GM12873 (cell line): ENCODE measurements at regions not wholly inside any gene's neighbourhood (a gene's known extent, or its start where the extent isn't known, plus 50 kb on each side); places are given as distances from the start of the nearest gene placed in this dataset.

Experiments used
- CTCF ChIP-seq: IDR thresholded peaks from 2 replicates; pipeline ENCODE4 v1.5.1; 2012; ENCODE audit warnings: low read depth, mild to moderate bottlenecking, moderate library complexity, low read length, control low read depth; ENCODE audit not compliant: insufficient read depth; ENCODE audit errors: missing control alignments

GRCh38 chr15:24067733-24068501 is 380.8 kb upstream of the NDN start:
- no peak for TF ChIP-seq CTCF

- TF ChIP-seq CTCF: no peak
These were observed 388.4 kb upstream of the NDN start for GRCh38 chr15:24075420-24076089.

- no peak for TF ChIP-seq CTCF
These were observed 389.1 kb upstream of the NDN start for GRCh38 chr15:24076090-24076784.

GRCh38 chr15:24078310-24079029 is 391.4 kb upstream of the NDN start:
- TF ChIP-seq CTCF: no peak

GRCh38 chr15:24146251-24146650 is 459.1 kb upstream of the NDN start:
- no peak for TF ChIP-seq CTCF

- no peak for TF ChIP-seq CTCF
These were observed 463.4 kb upstream of the NDN start for GRCh38 chr15:24150542-24150941.
